Upper lobe of right lung (tissue), 1 donor: ENCODE measurements at regions not wholly inside any gene's neighbourhood (a gene's known extent, or its start where the extent isn't known, plus 50 kb on each side); places are given as distances from the start of the nearest gene placed in this dataset.

Source experiments
- ATAC-seq: fragments of 200-7000 bp; cut with Tn5 transposase; one replicate; pipeline ENCODE4 v1.9.1; 2020; ENCODE audit warnings: mild to moderate bottlenecking, moderate library complexity
- DNase-seq: peaks from one replicate; pipeline ENCODE4 v3.0.0-alpha.2; 2020
- H3K27ac ChIP-seq: fragments of 200-600 bp; one replicate; pipeline ENCODE4 v1.8.0; 2022
- H3K27me3 ChIP-seq: fragments of 200-600 bp; one replicate; pipeline ENCODE4 v1.8.0; 2022; ENCODE audit warnings: mild to moderate bottlenecking
- H3K36me3 ChIP-seq: fragments of 200-600 bp; one replicate; pipeline ENCODE4 v1.8.0; 2022
- H3K4me1 ChIP-seq: fragments of 200-600 bp; one replicate; pipeline ENCODE4 v1.8.0; 2022
- H3K4me3 ChIP-seq: fragments of 200-600 bp; one replicate; pipeline ENCODE4 v1.8.0; 2022; ENCODE audit warnings: mild to moderate bottlenecking
- H3K9me3 ChIP-seq: fragments of 200-600 bp; one replicate; pipeline ENCODE4 v1.8.0; 2022
- CTCF ChIP-seq: fragments of 200-600 bp; IDR thresholded peaks from one replicate; pipeline ENCODE4 v1.8.0; 2022; ENCODE audit warnings: antibody characterized with exemption
- intact Hi-C: fragments of 100-400 bp; cut with DNase I; formaldehyde crosslinking; loops from one replicate; pipeline ENCODE4 v1.11.0; 2022
- donor health status: DM: no; HTN: yes; CAD: no; lungs with severe emphysema.

DNA sequence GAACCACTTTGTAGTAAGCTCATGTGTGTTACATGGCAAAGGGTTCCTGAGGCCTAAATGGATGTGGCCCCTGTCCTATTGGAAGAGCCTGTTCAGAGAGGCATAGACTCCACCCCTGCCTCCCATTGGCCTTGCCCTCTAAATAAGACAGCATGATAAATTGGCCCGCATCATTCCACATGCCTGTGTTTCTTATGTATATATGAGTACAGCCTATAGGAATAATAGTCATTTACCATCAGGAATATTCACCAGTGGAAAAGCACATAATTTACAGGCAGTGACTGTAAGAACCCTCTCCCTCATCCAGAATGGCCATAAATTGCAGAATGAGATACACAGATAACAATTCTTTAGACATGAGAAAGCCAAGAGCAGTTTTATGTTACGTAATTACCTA is 519.5 kb upstream of the DAB1 start:
- H3K27ac ChIP-seq, result no peak overlapping the region
- DNase-seq (no peak), ATAC-seq (no peak)
- TF ChIP-seq CTCF, result no peak
- no peaks in the 10 kb centered on the region for H3K4me1 ChIP-seq
- no peaks in the 10 kb centered on the region for H3K36me3 ChIP-seq
- no peaks in the 10 kb centered on the region for H3K27me3 ChIP-seq
- intact Hi-C loops, result no loop called here
- no peak overlapping the region for H3K4me3 ChIP-seq
- H3K9me3 ChIP-seq, result no peaks in the 10 kb centered on the region

DNA sequence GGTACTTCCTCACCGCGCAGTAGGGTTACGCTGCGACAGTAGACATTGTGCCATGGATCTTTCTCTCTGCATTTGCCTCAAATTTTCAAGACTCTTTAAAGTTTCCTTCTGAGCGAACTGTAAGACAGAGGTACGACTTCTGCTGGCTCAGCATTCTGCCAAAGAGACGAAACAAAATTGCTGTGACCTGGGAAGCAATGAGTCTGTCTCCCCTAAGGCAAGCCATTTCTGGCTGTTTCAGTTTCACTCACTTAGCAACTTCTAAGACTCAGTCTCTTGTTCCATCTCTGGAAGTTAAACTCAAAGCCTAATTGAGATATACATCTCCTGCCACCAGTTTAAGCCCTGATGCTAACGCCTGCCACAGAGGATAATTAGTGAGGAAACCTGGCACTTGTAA is 510.9 kb upstream of the DAB1 start:
- no peak for ATAC-seq
- no peak overlapping the region for H3K4me3 ChIP-seq
- no peak for TF ChIP-seq CTCF
- H3K9me3 ChIP-seq, result no peaks in the 10 kb centered on the region
- H3K36me3 ChIP-seq, result no peaks in the 10 kb centered on the region
- no peak overlapping the region for H3K27ac ChIP-seq
- H3K4me1 ChIP-seq, result no peaks in the 10 kb centered on the region
- DNase-seq, result no peak
- intact Hi-C loops, result no loop called here
- no peaks in the 10 kb centered on the region for H3K27me3 ChIP-seq

DNA sequence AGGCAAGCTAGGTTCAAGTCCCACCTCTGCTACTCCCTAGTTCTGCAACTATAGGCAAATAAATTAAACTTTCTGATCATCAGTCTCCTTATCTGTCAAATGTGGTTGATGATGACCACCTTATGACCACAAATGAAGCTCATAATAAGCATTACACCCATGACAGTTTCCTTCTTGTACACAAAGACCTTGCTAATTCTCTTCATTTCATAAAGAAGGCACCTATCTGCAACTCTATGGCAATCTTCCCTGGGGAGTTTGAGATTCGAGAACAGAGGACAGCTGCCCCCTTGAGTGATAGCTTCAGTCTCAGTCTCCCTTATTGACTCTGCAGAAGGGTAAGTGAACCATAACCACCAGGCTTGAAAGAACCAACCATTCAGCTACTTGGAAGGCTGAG is 503.1 kb upstream of the DAB1 start:
- Histone ChIP-seq H3K36me3 (no peaks in the 10 kb centered on the region), H3K4me3 (no peak overlapping the region), H3K4me1 (no peaks in the 10 kb centered on the region), H3K27ac (no peak overlapping the region), H3K9me3 (no peaks in the 10 kb centered on the region), H3K27me3 (no peaks in the 10 kb centered on the region)
- ATAC-seq (no peak), DNase-seq (no peak)
- intact Hi-C loops, result no loop called here
- no peak for TF ChIP-seq CTCF

DNA sequence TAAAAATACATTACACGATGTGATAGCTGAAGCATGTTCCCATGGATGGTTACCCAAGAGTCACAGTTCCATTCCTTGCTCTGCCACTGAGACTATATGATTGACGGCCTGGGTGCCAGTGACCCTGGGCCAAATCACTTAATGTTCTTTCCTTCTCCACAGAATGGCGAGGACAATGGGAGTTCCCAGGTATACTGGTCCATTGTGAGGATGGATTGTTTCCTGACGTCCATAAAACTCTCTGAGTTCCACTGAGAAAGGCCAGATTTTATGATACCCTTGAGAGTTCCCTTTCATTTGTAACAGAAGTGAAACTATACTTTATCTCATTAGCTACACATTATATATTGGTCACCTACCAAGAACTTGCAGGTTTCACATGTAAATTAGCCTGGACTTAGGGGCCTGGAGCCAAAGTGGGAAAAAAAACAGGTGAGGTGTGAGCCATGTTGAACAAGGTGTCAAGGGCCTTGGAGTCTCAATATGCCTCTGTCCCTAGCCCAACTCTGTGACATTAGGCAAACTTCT is 502.2 kb upstream of the DAB1 start:
- TF ChIP-seq CTCF, result no peak
- DNase-seq, result no peak
- Histone ChIP-seq H3K4me1 (no peaks in the 10 kb centered on the region), H3K4me3 (no peak overlapping the region), H3K27ac (no peak overlapping the region), H3K36me3 (no peaks in the 10 kb centered on the region), H3K9me3 (no peaks in the 10 kb centered on the region), H3K27me3 (no peaks in the 10 kb centered on the region)
- no peak for ATAC-seq
- intact Hi-C loops, result no loop called here

DNA sequence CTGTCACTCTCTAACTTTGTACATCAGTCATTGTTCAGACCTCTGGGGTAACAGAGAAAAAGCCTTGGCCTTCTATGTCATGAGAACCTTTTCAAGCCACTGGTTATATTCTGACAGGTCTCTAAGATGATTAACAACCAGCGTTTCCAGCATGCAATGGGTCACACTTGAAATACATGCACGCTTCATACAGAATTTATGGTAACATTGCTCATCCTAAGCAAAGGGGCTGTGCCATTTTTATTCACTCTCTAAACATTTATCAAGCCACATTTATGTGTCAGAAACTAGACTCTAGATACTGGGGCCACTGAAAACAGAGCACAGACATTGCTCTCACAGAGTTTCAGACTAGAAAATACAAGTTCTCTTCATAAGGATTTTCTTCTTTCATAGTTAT is 501.4 kb upstream of the DAB1 start:
- no peak overlapping the region for H3K27ac ChIP-seq
- H3K36me3 ChIP-seq, result no peaks in the 10 kb centered on the region
- no peak overlapping the region for H3K4me3 ChIP-seq
- intact Hi-C loops, result no loop called here
- ATAC-seq (no peak), DNase-seq (no peak)
- TF ChIP-seq CTCF, result no peak
- H3K9me3 ChIP-seq, result no peaks in the 10 kb centered on the region
- H3K4me1 ChIP-seq, result no peaks in the 10 kb centered on the region
- no peaks in the 10 kb centered on the region for H3K27me3 ChIP-seq

GRCh38 chr1:57922130-57922529 is 498.3 kb upstream of the DAB1 start:
- intact Hi-C loops, result no loop called here
- no peak overlapping the region for H3K27ac ChIP-seq
- no peak for DNase-seq
- no peaks in the 10 kb centered on the region for H3K9me3 ChIP-seq
- ATAC-seq, result no peak
- H3K36me3 ChIP-seq, result no peaks in the 10 kb centered on the region
- no peak overlapping the region for H3K4me3 ChIP-seq
- no peaks in the 10 kb centered on the region for H3K4me1 ChIP-seq
- no peaks in the 10 kb centered on the region for H3K27me3 ChIP-seq
- TF ChIP-seq CTCF, result no peak
